Adrenal gland (tissue), 9 donors: ENCODE measurements at regions not wholly inside any gene's neighbourhood (a gene's known extent, or its start where the extent isn't known, plus 50 kb on each side); places are given as distances from the start of the nearest gene placed in this dataset.

Experiments used
- DNase-seq, 7 donors: peaks; one replicate each; pipeline ENCODE4 v3.0.0-alpha.2; 2019 to 2020
- H3K27ac ChIP-seq, 5 donors: fragments of 200-600 bp; sonication (generic) in 4 of 5; 1 replicate in 3 of 5; 2 replicates in 2 of 5; pipeline versions ENCODE4 v1.5.1 to v1.8.0; 2016 to 2020; ENCODE audit warnings: mild to moderate bottlenecking in 1 of 5
- H3K27me3 ChIP-seq: fragments of 200-600 bp; 2 replicates; pipeline ENCODE4 v1.8.0; 2021
- H3K36me3 ChIP-seq, 2 donors: fragments of 200-600 bp; replicated peaks in 1 of 2; 1 replicate in 1 of 2; 2 replicates in 1 of 2; pipeline versions ENCODE4 v1.5.1 to v1.8.0; 2018 to 2022
- H3K4me1 ChIP-seq, 2 donors: fragments of 200-600 bp; replicated peaks in 1 of 2; 1 replicate in 1 of 2; 2 replicates in 1 of 2; pipeline versions ENCODE4 v1.5.1 to v1.8.0; 2018 to 2021
- H3K4me3 ChIP-seq, 4 donors: fragments of 200-600 bp; sonication (generic) in 3 of 4; one replicate each; pipeline ENCODE4 v1.5.1; 2016 to 2018
- H3K9me3 ChIP-seq, 3 donors: fragments of 200-600 bp; sonication (generic) in 1 of 3; replicated peaks in 1 of 3; 1 replicate in 2 of 3; 2 replicates in 1 of 3; pipeline versions ENCODE4 v1.5.1 to v1.8.0; 2016 to 2021
- CTCF ChIP-seq, 6 experiments: fragments of 450-650 bp in 4 of 6; fragments of 200-600 bp in 2 of 6; sonication (generic) in 1 of 6; IDR thresholded peaks; 1 replicate in 5 of 6; 2 replicates in 1 of 6; pipeline versions ENCODE4 v1.5.1 to v1.8.0; 2016 to 2021; ENCODE audit warnings: antibody characterized with exemption in 6 of 6, mild to moderate bottlenecking in 2 of 6, moderate library complexity in 1 of 6
- POLR2A ChIP-seq, 2 donors: fragments of 450-650 bp; IDR thresholded peaks; one replicate each; pipeline ENCODE4 v1.6.1; 2017; ENCODE audit warnings: antibody characterized with exemption in 2 of 2, mild to moderate bottlenecking in 2 of 2, moderate library complexity in 1 of 2
- WGBS, 4 donors: extraction: QIAGEN DNeasy Blood & Tissue Kit in 2 of 4; methylation state at CpG; one replicate each; pipeline versions ENCODE4 v1.1.5 to v1.1.7; 2013 to 2017; 5-methylcytosine and 5-hydroxymethylcytosine counted together
- intact Hi-C, 2 donors: fragments of 100-400 bp; cut with DNase I; formaldehyde crosslinking; loops; one replicate each; pipeline versions ENCODE4 v1.14.1 to v1.15.0; 2022 to 2023
- donor health status: healthy with polysubstance abuse.
- donor health status: Bipolar disorder and iron deficiency.
- donor health status: DM: yes; HTN: yes; CAD: no.
- donor health status: DM: no; HTN: no; CAD: no.
- donor health status: DM: no; HTN: no; CAD: no.

- Histone ChIP-seq H3K27ac (no peak overlapping the region), H3K9me3 (no peaks in the 10 kb centered on the region), H3K4me1 (no peaks in the 10 kb centered on the region), H3K27me3 (no peaks in the 10 kb centered on the region), H3K36me3 (no peaks in the 10 kb centered on the region), H3K4me3 (no peak overlapping the region)
- TF ChIP-seq CTCF (IDR thresholded peaks at IDR 0.05) (no peak), POLR2A (IDR thresholded peaks at IDR 0.05) (no peak)
- 76 to 81% (median 79%) methylated on average over 9 of the region's 9 CpGs for WGBS, 4 donors
- DNase-seq = no peak
- intact Hi-C loops = no loop called here
Observed at GRCh38 chr2:62354771-62355561, 151.0 kb downstream of the TMEM17 start.

- Histone ChIP-seq H3K27me3 (no peaks in the 10 kb centered on the region), H3K27ac (no peak overlapping the region), H3K36me3 (no peaks in the 10 kb centered on the region), H3K4me3 (no peak overlapping the region), H3K4me1 (no peaks in the 10 kb centered on the region), H3K9me3 (no peaks in the 10 kb centered on the region)
- DNase-seq = no peak
- WGBS, 4 donors = 93 to 100% (median 95%) methylated on average over 1 of the region's 1 CpG
- intact Hi-C loops = no loop called here
- TF ChIP-seq POLR2A (IDR thresholded peaks at IDR 0.05) (no peak), CTCF (IDR thresholded peaks at IDR 0.05) (no peak)
Observed at GRCh38 chr2:62352031-62352430, 154.0 kb downstream of the TMEM17 start.

GRCh38 chr2:62349788-62350187 is 153.9 kb downstream of the B3GNT2 start:
- no peak for TF ChIP-seq POLR2A (IDR thresholded peaks at IDR 0.05)
- no peak for TF ChIP-seq CTCF (IDR thresholded peaks at IDR 0.05)
- WGBS, 4 donors = 87 to 92% (median 89%) methylated on average over 6 of the region's 6 CpGs
- no peak overlapping the region for H3K27ac ChIP-seq
- H3K4me3 ChIP-seq = no peak overlapping the region
- H3K9me3 ChIP-seq = no peaks in the 10 kb centered on the region
- intact Hi-C loops = no loop called here
- H3K4me1 ChIP-seq = no peaks in the 10 kb centered on the region
- H3K36me3 ChIP-seq = no peaks in the 10 kb centered on the region
- H3K27me3 ChIP-seq = no peaks in the 10 kb centered on the region
- DNase-seq = no peak

DNA sequence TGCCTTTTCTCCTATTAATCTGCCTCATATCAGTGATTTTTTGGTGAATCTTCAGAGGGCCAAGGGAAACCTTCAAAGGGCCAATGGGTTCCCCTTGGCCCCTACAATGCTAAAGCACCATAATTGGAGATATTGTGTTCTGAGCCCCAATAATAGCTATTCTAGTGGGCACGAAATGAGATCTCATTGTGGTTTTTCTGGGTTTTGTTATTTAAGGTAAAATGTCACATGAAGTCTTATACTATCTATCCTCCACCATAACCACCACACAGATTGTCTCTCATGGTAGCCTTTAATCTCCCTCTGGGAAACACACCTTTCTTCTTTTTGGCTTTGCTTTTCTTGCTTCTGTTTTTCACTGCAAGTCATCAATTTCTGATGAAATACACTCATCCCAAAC is 152.8 kb downstream of the B3GNT2 start:
- intact Hi-C loops = no loop called here

More for the DNA sequence above, 152.8 kb downstream of the B3GNT2 start:
- Histone ChIP-seq H3K9me3 (no peaks in the 10 kb centered on the region), H3K4me3 (no peak overlapping the region), H3K4me1 (no peaks in the 10 kb centered on the region), H3K27me3 (no peaks in the 10 kb centered on the region), H3K36me3 (no peaks in the 10 kb centered on the region), H3K27ac (no peak overlapping the region)
- TF ChIP-seq POLR2A (IDR thresholded peaks at IDR 0.05) (no peak), CTCF (IDR thresholded peaks at IDR 0.05) (no peak)
- 50 to 92% (median 88%) methylated on average over 1 of the region's 1 CpG for WGBS, 4 donors
- no peak for DNase-seq
